HepG2 (cell line): ENCODE measurements at regions not wholly inside any gene's neighbourhood (a gene's known extent, or its start where the extent isn't known, plus 50 kb on each side); places are given as distances from the start of the nearest gene placed in this dataset.

Experiments used
- ATAC-seq: fragments of 200-7000 bp; cut with Tn5 transposase; 3 replicates; pipeline ENCODE4 v1.9.1; 2020; ENCODE audit warnings: mild to moderate bottlenecking, moderate library complexity
- BruUV-seq: library from RNA; stranded (reverse); fragments of 400-500 nt; replicated peaks from 2 replicates; lab custom pipeline; 2021; lab: Mats Ljungman, UMichigan
- CTCF ChIA-PET: fragments of 300-600 bp; formaldehyde crosslinking; extraction: SDS; loops from one replicate; lab custom pipeline; 2021; ENCODE audit warnings: low total read pairs, inconsistent platforms, low intra/inter-chr PET ratio; lab: Yijun Ruan, JAX
- POLR2A ChIA-PET: fragments of 350-600 bp; sonication (Branson Sonifier 250); formaldehyde crosslinking; loops from one replicate; lab custom pipeline; 2020; ENCODE audit warnings: antibody characterized with exemption, inconsistent platforms; lab: Yijun Ruan, JAX
- DNase-seq: peaks from one replicate; pipeline ENCODE4 v3.0.0-alpha.2; 2015; ENCODE audit warnings: low spot score
- FAIRE-seq: peaks from 3 replicates; lab custom pipeline; 2011; peaks lifted over from hg19 to GRCh38; lab: Jason Lieb, UNC
- H2AFZ ChIP-seq: one replicate; pipeline ENCODE4 v1.6.1; 2011; ENCODE audit warnings: low read length, inconsistent platforms
- H3K27ac ChIP-seq: fragments of 300-600 bp; 3 replicates; pipeline ENCODE4 v1.8.0; 2011; ENCODE audit warnings: mixed run types, mild to moderate bottlenecking, mixed read lengths, low read length, inconsistent platforms; ENCODE audit not compliant: insufficient read depth; ENCODE audit errors: extremely low read length
- H3K27me3 ChIP-seq, 2 experiments: fragments of 200-600 bp in 1 of 2; 2 replicates in 1 of 2; 3 replicates in 1 of 2; pipeline versions ENCODE4 v1.6.0 to v1.8.0; 2011; ENCODE audit warnings: low read length in 2 of 2, mild to moderate bottlenecking in 2 of 2, moderate library complexity in 2 of 2, inconsistent platforms in 1 of 2; ENCODE audit not compliant: insufficient read depth in 2 of 2, control insufficient read depth in 1 of 2
- H3K36me3 ChIP-seq, 2 experiments: fragments of 200-600 bp in 1 of 2; replicated peaks in 1 of 2; 2 replicates in 1 of 2; 3 replicates in 1 of 2; pipeline versions ENCODE4 v1.5.1 to v1.8.0; 2011; ENCODE audit warnings: low read length in 2 of 2, inconsistent platforms in 1 of 2; ENCODE audit not compliant: insufficient read depth in 2 of 2, control insufficient read depth in 1 of 2
- H3K4me1 ChIP-seq: 2 replicates; pipeline ENCODE4 v1.5.1; 2012; ENCODE audit warnings: low read length, inconsistent platforms; ENCODE audit not compliant: insufficient read depth
- H3K4me2 ChIP-seq: 2 replicates; pipeline ENCODE4 v1.6.0; 2011; ENCODE audit warnings: low read depth, low read length, inconsistent platforms
- H3K4me3 ChIP-seq, 3 experiments: fragments of 200-600 bp in 1 of 3; sonication (generic), shearing (Covaris generic) in 1 of 3; replicated peaks in 1 of 3; 2 replicates each; pipeline ENCODE4 v1.5.1; 2011 to 2016; ENCODE audit warnings: low read length in 3 of 3, inconsistent platforms in 2 of 3, low read depth in 2 of 3, mild to moderate bottlenecking in 2 of 3, control low read depth in 1 of 3, mixed read lengths in 1 of 3; ENCODE audit not compliant: insufficient read depth in 1 of 3
- H3K79me2 ChIP-seq: one replicate; pipeline ENCODE4 v1.6.1; 2011; ENCODE audit warnings: low read length, inconsistent platforms; ENCODE audit not compliant: insufficient read depth
- H3K9ac ChIP-seq: 2 replicates; pipeline ENCODE4 v1.6.0; 2011; ENCODE audit warnings: mild to moderate bottlenecking, low read depth, low read length, inconsistent platforms; ENCODE audit not compliant: insufficient read depth
- H3K9me3 ChIP-seq: 2 replicates; pipeline ENCODE4 v1.5.1; 2012; ENCODE audit warnings: mild to moderate bottlenecking, low read length
- H4K20me1 ChIP-seq: 2 replicates; pipeline ENCODE4 v1.6.0; 2011; ENCODE audit warnings: inconsistent platforms, mild to moderate bottlenecking, low read length, moderate library complexity; ENCODE audit not compliant: insufficient read depth
- ATAD3A ChIP-seq: sonication (generic); formaldehyde crosslinking; IDR thresholded peaks from 2 replicates; pipeline ENCODE4 v1.4.0; 2020; ENCODE audit warnings: missing genetic modification reagents
- ATF7 ChIP-seq, 2 experiments: fragments of 450-650 bp in 1 of 2; sonication (generic) in 1 of 2; formaldehyde crosslinking in 1 of 2; IDR thresholded peaks; 2 replicates each; pipeline versions ENCODE4 v1.4.0 to v1.6.1; 2016 to 2020; ENCODE audit warnings: antibody characterized with exemption in 1 of 2, mild to moderate bottlenecking in 1 of 2, missing genetic modification reagents in 1 of 2
- CEBPB ChIP-seq: IDR thresholded peaks from 2 replicates; pipeline ENCODE4 v1.6.1; 2011; ENCODE audit warnings: low read depth, low read length, improper control_type of control experiment, borderline replicate concordance
- CHCHD3 ChIP-seq: sonication (generic); formaldehyde crosslinking; IDR thresholded peaks from 2 replicates; pipeline ENCODE4 v1.8.0; 2022; ENCODE audit warnings: mild to moderate bottlenecking, missing genetic modification reagents, moderate library complexity
- PHF5A ChIP-seq: IDR thresholded peaks from one replicate; pipeline ENCODE4 v1.6.1; 2018; ENCODE audit warnings: low read depth, missing genetic modification reagents; ENCODE audit not compliant: unreplicated experiment
- PTBP1 ChIP-seq: fragments of 200-400 bp; formaldehyde crosslinking; IDR thresholded peaks from 2 replicates; pipeline ENCODE4 v1.6.1; 2018; ENCODE audit warnings: low read length, low read depth; ENCODE audit not compliant: poor library complexity, severe bottlenecking
- RBM39 ChIP-seq: fragments of 200-400 bp; formaldehyde crosslinking; IDR thresholded peaks from one replicate; pipeline ENCODE4 v1.6.1; 2018; ENCODE audit warnings: antibody characterized with exemption, mild to moderate bottlenecking, low read depth, low read length; ENCODE audit not compliant: poor library complexity, severe bottlenecking
- SAFB2 ChIP-seq: sonication (generic); formaldehyde crosslinking; IDR thresholded peaks from 2 replicates; pipeline ENCODE4 v1.5.1; 2020; ENCODE audit warnings: missing genetic modification reagents, low read depth, mild to moderate bottlenecking, borderline replicate concordance
- TSC22D2 ChIP-seq: sonication (generic); formaldehyde crosslinking; IDR thresholded peaks from 2 replicates; pipeline ENCODE4 v1.5.1; 2020; ENCODE audit warnings: missing genetic modification reagents, mild to moderate bottlenecking, borderline replicate concordance
- ZNF547 ChIP-seq: sonication (generic); formaldehyde crosslinking; IDR thresholded peaks from 2 replicates; pipeline ENCODE4 v1.5.1; 2020; ENCODE audit warnings: mild to moderate bottlenecking, missing genetic modification reagents
- ZNF550 ChIP-seq: sonication (generic); formaldehyde crosslinking; IDR thresholded peaks from 2 replicates; pipeline ENCODE4 v1.4.0; 2020; ENCODE audit warnings: mild to moderate bottlenecking, missing genetic modification reagents, borderline replicate concordance
- ZNF576 ChIP-seq: sonication (generic); formaldehyde crosslinking; IDR thresholded peaks from 2 replicates; pipeline ENCODE4 v1.4.0; 2020; ENCODE audit warnings: mild to moderate bottlenecking, missing genetic modification reagents
- ZNF775 ChIP-seq: sonication (generic); formaldehyde crosslinking; IDR thresholded peaks from 2 replicates; pipeline ENCODE4 v1.4.0; 2020; ENCODE audit warnings: missing genetic modification reagents, mild to moderate bottlenecking, moderate library complexity, borderline replicate concordance
- ZNF878 ChIP-seq: sonication (generic); formaldehyde crosslinking; IDR thresholded peaks from 2 replicates; pipeline ENCODE4 v1.8.1; 2023; ENCODE audit warnings: mild to moderate bottlenecking, missing genetic modification reagents, moderate library complexity
- WGBS: methylation state at CpG from one replicate; pipeline ENCODE4 v1.1.6; 2017; ENCODE audit warnings: low lambda C conversion rate; 5-methylcytosine and 5-hydroxymethylcytosine counted together
- in situ Hi-C: cut with HindIII; loops from 2 replicates; pipeline ENCODE4 v1.10.0; 2017; ENCODE audit warnings: low pct_unique_long_range_greater_than_20kb; ENCODE audit not compliant: extremely low pct_ligation_motif_present
- intact Hi-C: fragments of 100-400 bp; cut with micrococcal nuclease; formaldehyde crosslinking; loops from one replicate; pipeline ENCODE4 v1.10.0; 2022; ENCODE audit not compliant: unreplicated experiment

- Histone ChIP-seq H4K20me1 (no peaks in the 10 kb centered on the region), H3K9ac (no peak overlapping the region)
- POLR2A ChIA-PET = no interaction called here
- no peak for DNase-seq
- no peak for TF ChIP-seq CHCHD3 (CRISPR knock-in tag)
- TF ChIP-seq RBM39 = no peak
- TF ChIP-seq, all 625 proteins: peak for 0
- FAIRE-seq (no peak), ATAC-seq (no peak)
- Histone ChIP-seq H3K36me3 (no peaks in the 10 kb centered on the region), H3K79me2 (no peaks in the 10 kb centered on the region), H3K4me3 (no peak overlapping the region), H3K4me2 (no peak overlapping the region), H3K27me3 (peaks cover 0 to 22% of the 10 kb centered on the region in 2 experiments; a peak in 3 of 5 replicates), H3K4me1 (no peaks in the 10 kb centered on the region), H3K27ac (no peak overlapping the region), H3K9me3 (no peaks in the 10 kb centered on the region), H2AFZ (no peak overlapping the region)
- in situ Hi-C loops (no loop called here), intact Hi-C loops (no loop called here)
- whole genome bisulfite sequencing = 23% methylated on average over 3 of the region's 3 CpGs
- BruUV-seq = no TSS peak
- CTCF ChIA-PET = no interaction called here
Measured at GRCh38 chr7:46004965-46005364, 83.9 kb upstream of the IGFBP3 start.

- H3K4me1 ChIP-seq = no peaks in the 10 kb centered on the region
- TF ChIP-seq PHF5A (CRISPR knock-in tag) (no peak), ZNF550 (CRISPR knock-in tag) (no peak), ZNF576 (CRISPR knock-in tag) (no peak), SAFB2 (no peak), ZNF775 (no peak), ATAD3A (no peak), ZNF547 (CRISPR knock-in tag) (no peak), CEBPB (peak; percentile 20; the same call in 1 of the 2 replicates), TSC22D2 (CRISPR knock-in tag) (no peak), PTBP1 (no peak), ZNF878 (CRISPR knock-in tag) (no peak), ATF7 (IDR thresholded peaks at IDR 0.05) (peak; percentile 24; the same call in 1 of the 2 replicates), ATF7 (CRISPR knock-in tag; IDR thresholded peaks at IDR 0.05) (no peak)
- H3K4me3 ChIP-seq = no peak overlapping the region
- no peaks in the 10 kb centered on the region for H3K9me3 ChIP-seq
- WGBS = 4% methylated on average over 5 of the region's 5 CpGs
- no peak overlapping the region for H2AFZ ChIP-seq
- peaks cover 0 to 22% of the 10 kb centered on the region in 2 experiments; a peak in 4 of 5 replicates for H3K27me3 ChIP-seq
- no peaks in the 10 kb centered on the region for H3K36me3 ChIP-seq
- no peak overlapping the region for H3K9ac ChIP-seq
- no peaks in the 10 kb centered on the region for H3K79me2 ChIP-seq
- FAIRE-seq (no peak), DNase-seq (no peak), ATAC-seq (no peak)
- no peak overlapping the region for H3K4me2 ChIP-seq
- no peaks in the 10 kb centered on the region for H4K20me1 ChIP-seq
- in situ Hi-C loops = no loop called here
- intact Hi-C loops = no loop called here
- no TSS peak for BruUV-seq
- ChIA-PET CTCF (no interaction called here), POLR2A (no interaction called here)
- no peak overlapping the region for H3K27ac ChIP-seq
Measured at GRCh38 chr7:46003896-46004875, 83.1 kb upstream of the IGFBP3 start.
